ENCODE measurements at regions not wholly inside any gene's neighbourhood (a gene's known extent, or its start where the extent isn't known, plus 50 kb on each side); places are given as distances from the start of the nearest gene placed in this dataset.

GRCh38 chr1:104699433-104699832, 949.7 kb downstream of the AMY1C start:
- Histone ChIP-seq H3K9me3 (replicated peaks; ENCODE audit: control insufficient read depth, insufficient read depth, low read length) (no peaks in the 10 kb centered on the region), H3K79me2 (ENCODE audit: control insufficient read depth, insufficient read depth, low read length) (no peaks in the 10 kb centered on the region), H2AFZ (ENCODE audit: low read depth, low read length) (no peak overlapping the region), H3K4me2 (ENCODE audit: insufficient read depth, low read length) (no peak overlapping the region), H3K4me3 (replicated peaks in 1 of 3; ENCODE audit: insufficient read depth in 1 of 3, low read depth in 1 of 3, low read length in 3 of 3) (no peak overlapping the region), H3K9ac (replicated peaks; ENCODE audit: extremely low read depth, insufficient read depth, low read length) (no peak overlapping the region), H3K27ac (ENCODE audit: insufficient read depth, low read depth, low read length) (no peak overlapping the region), H3K9me1 (replicated peaks; ENCODE audit: control insufficient read depth, extremely low read depth, insufficient read depth, low read length) (no peaks in the 10 kb centered on the region), H3K4me1 (ENCODE audit: control insufficient read depth, extremely low read depth, insufficient read depth, low read length) (no peaks in the 10 kb centered on the region), H4K20me1 (replicated peaks; ENCODE audit: control insufficient read depth, extremely low read depth, insufficient read depth, low read length) (no peaks in the 10 kb centered on the region), H3K36me3 (ENCODE audit: control insufficient read depth in 2 of 2, extremely low read depth in 1 of 2, insufficient read depth in 2 of 2, low read length in 2 of 2) (no peaks in the 10 kb centered on the region), H3K27me3 (ENCODE audit: control insufficient read depth in 2 of 2, insufficient read depth in 2 of 2, low read length in 2 of 2) (no peaks in the 10 kb centered on the region)
- dilution Hi-C loops (cut with MboI; ENCODE audit: extremely low pct_ligation_motif_present, low sequenced_read_pairs): no loop called here
- BruUV-seq (replicated peaks): no TSS peak
- no peak for DNase-seq (ENCODE audit: low read depth, low spot score)
- CTCF ChIA-PET: no interaction called here
- no peak for FAIRE-seq
- POLR2A ChIA-PET: no interaction called here
- intact Hi-C loops (cut with micrococcal nuclease): no loop called here
- TF ChIP-seq EZH2 (IDR thresholded peaks at IDR 0.05; ENCODE audit: borderline replicate concordance, low read depth, low read length, severe bottlenecking) (no peak), MYC (IDR thresholded peaks at IDR 0.05; ENCODE audit: low read depth, low read length) (no peak), CTCF (IDR thresholded peaks at IDR 0.05; ENCODE audit: extremely low read depth in 1 of 2, insufficient read depth in 1 of 2, low read depth in 1 of 2, low read length in 2 of 2) (no peak), POLR2A (IDR thresholded peaks at IDR 0.05; ENCODE audit: low read depth, low read length) (no peak), FOS (IDR thresholded peaks at IDR 0.05; ENCODE audit: borderline replicate concordance, insufficient read depth, low read length) (no peak), POLR2AphosphoS5 (IDR thresholded peaks at IDR 0.05; ENCODE audit: insufficient read depth, low read depth, low read length) (no peak), MAX (IDR thresholded peaks at IDR 0.05; ENCODE audit: insufficient read depth, insufficient read length) (no peak), JUN (IDR thresholded peaks at IDR 0.05; ENCODE audit: borderline replicate concordance, insufficient read depth, insufficient read length, low read depth) (no peak), GATA2 (IDR thresholded peaks at IDR 0.05; ENCODE audit: insufficient read depth, insufficient read length, low read depth, low read length) (no peak)

Measured in endothelial cell of umbilical vein (primary cell).